Stomach smooth muscle (tissue), 2 donors: ENCODE measurements at regions not wholly inside any gene's neighbourhood (a gene's known extent, or its start where the extent isn't known, plus 50 kb on each side); places are given as distances from the start of the nearest gene placed in this dataset.

Source experiments
- H3K27ac ChIP-seq: one replicate; pipeline ENCODE4 v1.7.0; 2013; ENCODE audit warnings: mild to moderate bottlenecking, low read length, inconsistent platforms
- H3K27me3 ChIP-seq, 2 donors: one replicate each; pipeline ENCODE4 v1.7.0; 2013; ENCODE audit warnings: low read length in 2 of 2; ENCODE audit not compliant: insufficient read depth in 2 of 2, control insufficient read depth in 1 of 2
- H3K36me3 ChIP-seq, 2 donors: one replicate each; pipeline ENCODE4 v1.7.0; 2013; ENCODE audit warnings: low read length in 2 of 2; ENCODE audit not compliant: control insufficient read depth in 2 of 2, insufficient read depth in 2 of 2
- H3K4me1 ChIP-seq: one replicate; pipeline ENCODE4 v1.7.0; 2013; ENCODE audit warnings: low read length; ENCODE audit not compliant: control insufficient read depth, insufficient read depth
- H3K4me3 ChIP-seq, 2 donors: one replicate each; pipeline ENCODE4 v1.7.0; 2013; ENCODE audit warnings: low read length in 2 of 2
- H3K9ac ChIP-seq, 2 donors: one replicate each; pipeline ENCODE4 v1.7.0; 2013; ENCODE audit warnings: low read length in 2 of 2, mild to moderate bottlenecking in 1 of 2
- H3K9me3 ChIP-seq, 2 donors: one replicate each; pipeline ENCODE4 v1.7.0; 2013; ENCODE audit warnings: low read length in 2 of 2; ENCODE audit not compliant: control insufficient read depth in 2 of 2
- donor health status: healthy.
- donor health status: Pancreatic carcinoma.

DNA sequence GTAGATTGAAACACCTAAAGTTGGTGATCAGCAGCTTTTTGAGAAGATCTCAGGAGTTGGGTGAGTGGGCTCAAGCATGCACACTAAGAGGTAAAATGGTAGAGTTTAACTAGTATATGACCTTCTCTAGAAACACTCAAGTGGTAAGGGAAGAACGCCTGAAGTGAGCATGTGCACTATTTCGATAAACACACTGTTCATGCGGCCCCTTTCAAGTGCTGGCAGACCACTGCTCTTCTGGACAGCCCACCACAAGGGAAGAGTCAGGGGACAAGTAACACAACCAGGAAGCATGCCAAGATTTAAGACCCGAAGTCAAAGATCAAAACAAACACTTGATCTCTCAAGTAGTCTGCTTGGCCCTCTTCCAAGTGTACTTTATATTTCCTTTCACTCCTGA lies 519.5 kb upstream of the ZWINT start:
- H3K27me3 ChIP-seq, result no peaks in the 10 kb centered on the region
- no peaks in the 10 kb centered on the region for H3K4me1 ChIP-seq
- no peak overlapping the region for H3K9ac ChIP-seq
- H3K4me3 ChIP-seq, result no peak overlapping the region
- H3K27ac ChIP-seq, result no peak overlapping the region
- H3K9me3 ChIP-seq, result no peaks in the 10 kb centered on the region
- no peaks in the 10 kb centered on the region for H3K36me3 ChIP-seq

GRCh38 chr10:56874950-56875349 lies 513.9 kb upstream of the ZWINT start:
- H3K9me3 ChIP-seq, result no peaks in the 10 kb centered on the region
- H3K4me1 ChIP-seq, result no peaks in the 10 kb centered on the region
- H3K9ac ChIP-seq, result no peak overlapping the region
- no peaks in the 10 kb centered on the region for H3K36me3 ChIP-seq
- no peaks in the 10 kb centered on the region for H3K27me3 ChIP-seq
- no peak overlapping the region for H3K27ac ChIP-seq
- no peak overlapping the region for H3K4me3 ChIP-seq

DNA sequence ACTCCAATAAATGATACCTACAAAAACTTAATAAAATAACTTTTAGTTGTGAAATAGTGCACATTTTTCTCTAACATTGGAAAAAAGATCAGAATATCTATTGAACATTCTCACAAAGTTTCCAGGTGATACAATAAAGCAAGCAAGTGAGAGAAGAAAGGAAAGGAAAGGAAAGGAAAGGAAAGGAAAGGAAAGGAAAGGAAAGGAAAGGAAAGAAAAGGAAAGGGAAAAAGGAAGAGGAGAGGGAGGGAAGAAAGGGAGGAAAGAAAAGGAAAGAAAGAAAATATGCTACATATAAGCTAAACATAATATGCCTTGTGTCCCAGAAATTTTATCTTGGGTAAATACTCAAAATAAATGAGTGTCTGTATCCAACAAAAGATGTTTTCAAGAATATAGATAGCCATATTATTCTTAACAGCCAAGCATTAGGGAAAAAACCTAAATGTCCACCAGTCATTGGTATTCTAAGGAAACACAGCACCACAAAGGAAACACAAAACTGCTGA lies 510.2 kb upstream of the ZWINT start:
- H3K9ac ChIP-seq, result no peak overlapping the region
- H3K9me3 ChIP-seq, result no peaks in the 10 kb centered on the region
- no peaks in the 10 kb centered on the region for H3K36me3 ChIP-seq
- no peak overlapping the region for H3K27ac ChIP-seq
- no peak overlapping the region for H3K4me3 ChIP-seq
- no peaks in the 10 kb centered on the region for H3K4me1 ChIP-seq
- H3K27me3 ChIP-seq, result no peaks in the 10 kb centered on the region

- Histone ChIP-seq H3K9ac (no peak overlapping the region), H3K36me3 (no peaks in the 10 kb centered on the region), H3K9me3 (no peaks in the 10 kb centered on the region), H3K27me3 (no peaks in the 10 kb centered on the region), H3K27ac (no peak overlapping the region), H3K4me1 (no peaks in the 10 kb centered on the region), H3K4me3 (no peak overlapping the region)
Observed at GRCh38 chr10:56867236-56867635, 506.2 kb upstream of the ZWINT start.

DNA sequence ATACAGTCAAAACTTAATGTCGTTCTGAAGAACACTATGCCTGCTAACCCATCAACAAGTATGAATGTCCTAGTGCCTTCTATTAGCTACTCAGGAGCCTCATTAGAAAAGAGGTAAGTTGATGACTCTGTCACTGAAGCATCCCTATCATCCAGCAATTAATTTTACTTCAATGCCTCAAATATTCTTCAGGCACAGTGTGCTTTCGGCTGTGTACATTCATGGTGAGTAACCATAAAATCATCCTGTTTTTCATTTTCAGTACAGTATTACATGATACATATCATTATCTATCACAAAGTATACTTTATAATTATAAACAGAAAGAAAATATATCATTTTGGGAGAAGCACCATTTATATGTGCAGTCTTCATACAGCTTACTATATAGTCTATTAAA lies 495.5 kb upstream of the ZWINT start:
- Histone ChIP-seq H3K27ac (no peak overlapping the region), H3K27me3 (no peaks in the 10 kb centered on the region), H3K9me3 (no peaks in the 10 kb centered on the region), H3K9ac (no peak overlapping the region), H3K36me3 (no peaks in the 10 kb centered on the region), H3K4me1 (no peaks in the 10 kb centered on the region), H3K4me3 (no peak overlapping the region)

DNA sequence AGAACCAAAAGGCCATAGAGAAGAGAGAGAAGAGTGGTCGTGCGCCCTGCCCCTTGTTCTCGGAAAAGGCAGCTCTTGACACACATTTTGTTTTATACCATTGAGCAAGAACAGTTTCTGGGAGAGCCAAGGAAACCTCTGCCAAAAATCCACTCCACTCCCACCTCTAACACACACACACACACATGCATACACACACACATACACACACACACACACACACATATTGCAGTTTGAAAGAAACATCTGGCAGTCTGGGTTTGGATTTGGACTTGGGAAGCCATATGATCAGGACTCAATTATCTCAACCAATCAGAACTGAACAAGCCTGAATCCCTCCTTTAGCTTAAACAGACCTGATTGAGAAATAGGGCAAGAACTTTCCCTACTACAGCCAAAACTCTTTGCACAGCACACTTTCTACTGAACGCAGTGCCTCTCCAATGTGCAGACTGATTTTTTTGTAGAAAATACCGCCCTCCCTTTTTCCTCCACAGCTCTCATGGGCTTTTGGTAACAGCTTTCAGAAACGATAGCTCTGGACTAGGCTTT lies 484.0 kb upstream of the ZWINT start:
- Histone ChIP-seq H3K27me3 (no peaks in the 10 kb centered on the region), H3K9ac (no peak overlapping the region), H3K27ac (no peak overlapping the region), H3K4me3 (no peak overlapping the region), H3K36me3 (no peaks in the 10 kb centered on the region), H3K4me1 (no peaks in the 10 kb centered on the region), H3K9me3 (no peaks in the 10 kb centered on the region)

DNA sequence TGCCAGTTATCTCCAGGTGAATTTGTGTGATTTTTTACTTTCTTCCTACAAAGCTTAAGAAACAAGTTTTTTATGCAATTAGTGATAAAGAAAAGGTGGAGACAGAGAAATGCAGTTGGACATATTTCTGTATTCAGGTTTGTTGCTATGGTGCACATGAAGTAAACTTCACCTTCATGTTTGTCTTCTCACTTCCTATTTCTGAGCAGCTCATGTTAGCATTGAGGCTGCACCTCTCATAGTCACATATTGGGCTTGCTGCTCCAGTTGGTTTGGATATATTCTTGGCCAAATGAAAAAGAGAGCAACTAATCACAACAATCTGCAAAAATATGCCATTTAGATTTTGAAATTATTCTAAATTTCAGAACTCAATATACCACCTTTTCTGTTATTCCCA lies 475.6 kb upstream of the ZWINT start:
- H3K27ac ChIP-seq, result no peak overlapping the region
- H3K9me3 ChIP-seq, result no peaks in the 10 kb centered on the region
- no peak overlapping the region for H3K4me3 ChIP-seq
- H3K9ac ChIP-seq, result no peak overlapping the region
- H3K36me3 ChIP-seq, result no peaks in the 10 kb centered on the region
- no peaks in the 10 kb centered on the region for H3K4me1 ChIP-seq
- no peaks in the 10 kb centered on the region for H3K27me3 ChIP-seq

- Histone ChIP-seq H3K4me1 (no peaks in the 10 kb centered on the region), H3K27ac (no peak overlapping the region), H3K4me3 (no peak overlapping the region), H3K9ac (no peak overlapping the region), H3K9me3 (no peaks in the 10 kb centered on the region), H3K27me3 (no peaks in the 10 kb centered on the region), H3K36me3 (no peaks in the 10 kb centered on the region)
Observed at GRCh38 chr10:56831681-56832080, 470.6 kb upstream of the ZWINT start.

DNA sequence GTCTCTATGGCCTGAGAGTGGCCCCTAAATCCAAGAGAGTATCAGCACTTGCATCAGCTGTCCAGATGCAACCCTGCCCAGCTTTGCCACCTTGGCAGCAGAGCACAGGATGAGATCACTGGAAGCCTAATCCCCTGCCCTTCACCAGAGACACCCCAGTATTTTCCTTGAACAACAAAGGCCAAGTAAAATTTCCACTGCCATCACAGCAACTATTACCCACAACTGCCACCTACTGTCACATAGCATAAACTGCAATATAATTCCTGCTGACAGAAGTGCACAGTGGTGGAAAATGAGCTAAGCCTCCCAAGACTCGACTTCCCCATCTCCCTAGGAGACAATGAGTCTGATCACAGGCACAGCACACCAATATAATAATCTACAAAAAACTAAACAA lies 462.8 kb upstream of the ZWINT start:
- Histone ChIP-seq H3K4me1 (no peaks in the 10 kb centered on the region), H3K9ac (no peak overlapping the region), H3K27ac (no peak overlapping the region), H3K36me3 (no peaks in the 10 kb centered on the region), H3K9me3 (peaks cover 0 to 3% of the 10 kb centered on the region in 2 donors), H3K27me3 (no peaks in the 10 kb centered on the region), H3K4me3 (no peak overlapping the region)

DNA sequence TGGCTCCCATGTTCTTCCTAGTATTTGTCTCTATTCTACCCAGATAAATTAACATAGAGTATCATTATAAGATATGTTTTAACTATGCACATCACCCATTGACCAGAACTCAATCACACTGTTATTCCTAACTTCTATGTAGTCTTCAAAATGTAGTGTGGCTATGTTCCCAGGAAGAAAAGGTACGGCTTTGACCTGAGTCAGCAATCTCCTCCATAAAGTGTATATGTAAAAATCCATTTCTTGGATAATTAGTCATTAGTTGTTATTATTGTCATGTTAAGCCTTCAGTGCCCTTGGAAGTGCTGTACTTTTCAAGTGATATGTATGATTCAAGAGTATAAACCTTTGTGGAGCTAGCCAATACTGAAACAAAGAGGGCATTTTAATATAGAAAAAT lies 444.0 kb upstream of the ZWINT start:
- no peaks in the 10 kb centered on the region for H3K36me3 ChIP-seq
- no peaks in the 10 kb centered on the region for H3K4me1 ChIP-seq
- H3K4me3 ChIP-seq, result no peak overlapping the region
- no peak overlapping the region for H3K9ac ChIP-seq
- H3K9me3 ChIP-seq, result no peaks in the 10 kb centered on the region
- H3K27ac ChIP-seq, result no peak overlapping the region
- H3K27me3 ChIP-seq, result no peaks in the 10 kb centered on the region

DNA sequence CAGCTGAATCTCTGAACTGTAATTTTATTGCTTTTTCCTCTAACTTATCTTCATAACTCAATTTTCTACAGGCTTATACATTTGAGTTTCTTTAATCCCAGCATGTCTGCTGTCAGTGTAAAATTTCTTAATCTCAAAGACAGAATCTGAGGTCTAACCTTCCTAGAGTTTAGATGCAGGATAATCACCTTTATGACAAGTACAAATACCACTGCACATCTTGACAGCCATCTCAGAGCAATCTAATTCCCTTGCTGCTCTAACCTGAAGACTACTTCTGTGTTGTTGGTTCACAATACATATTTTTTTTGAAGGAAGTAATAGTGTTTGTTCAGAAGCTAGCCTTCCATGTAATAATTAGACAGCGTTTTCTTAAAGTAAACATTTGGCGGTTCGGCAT lies 424.2 kb upstream of the ZWINT start:
- no peaks in the 10 kb centered on the region for H3K9me3 ChIP-seq
- H3K9ac ChIP-seq, result no peak overlapping the region
- H3K4me3 ChIP-seq, result no peak overlapping the region

More for the DNA sequence above, 424.2 kb upstream of the ZWINT start:
- Histone ChIP-seq H3K27me3 (no peaks in the 10 kb centered on the region), H3K27ac (no peak overlapping the region), H3K36me3 (no peaks in the 10 kb centered on the region), H3K4me1 (no peaks in the 10 kb centered on the region)
